Smooth muscle cell (in vitro differentiated cells): ENCODE measurements at regions not wholly inside any gene's neighbourhood (a gene's known extent, or its start where the extent isn't known, plus 50 kb on each side); places are given as distances from the start of the nearest gene placed in this dataset.

ENCODE experiments used
- DNase-seq: peaks from one replicate; lab custom pipeline; 2025; ENCODE audit not compliant: unreplicated experiment; lab: John Stamatoyannopoulos, UW
- H2AFZ ChIP-seq: fragments of 200-600 bp; sonication (generic); 2 replicates; pipeline ENCODE4 v1.6.0; 2016; ENCODE audit warnings: antibody characterized with exemption, low read depth, mild to moderate bottlenecking
- H3F3A ChIP-seq: fragments of 200-600 bp; sonication (generic); 2 replicates; pipeline ENCODE4 v1.6.0; 2017; ENCODE audit warnings: antibody characterized with exemption, low read depth
- H3K27ac ChIP-seq: fragments of 200-600 bp; sonication (generic); 2 replicates; pipeline ENCODE4 v1.5.1; 2016; ENCODE audit warnings: low read depth, mild to moderate bottlenecking
- H3K27me3 ChIP-seq: fragments of 200-600 bp; sonication (generic); 2 replicates; pipeline ENCODE4 v1.6.1; 2016; ENCODE audit warnings: low read depth, mild to moderate bottlenecking
- H3K36me3 ChIP-seq: fragments of 200-600 bp; sonication (generic); 2 replicates; pipeline ENCODE4 v1.5.1; 2016; ENCODE audit warnings: low read depth
- H3K4me1 ChIP-seq: fragments of 200-600 bp; sonication (generic); 2 replicates; pipeline ENCODE4 v1.5.1; 2016; ENCODE audit warnings: low read depth
- H3K4me2 ChIP-seq: fragments of 200-600 bp; sonication (generic); 2 replicates; pipeline ENCODE4 v1.6.0; 2016; ENCODE audit warnings: mild to moderate bottlenecking
- H3K4me3 ChIP-seq: fragments of 200-600 bp; sonication (generic); 2 replicates; pipeline ENCODE4 v1.5.1; 2016; ENCODE audit warnings: mild to moderate bottlenecking
- H3K79me2 ChIP-seq: fragments of 200-600 bp; sonication (generic); 2 replicates; pipeline ENCODE4 v1.6.0; 2016; ENCODE audit warnings: low read depth, mild to moderate bottlenecking
- H3K9ac ChIP-seq: fragments of 200-600 bp; sonication (generic); 2 replicates; pipeline ENCODE4 v1.6.0; 2016; ENCODE audit warnings: low read depth
- H3K9me3 ChIP-seq: fragments of 200-600 bp; sonication (generic); replicated peaks from 2 replicates; pipeline ENCODE4 v1.5.1; 2016; ENCODE audit warnings: low read depth
- H4K20me1 ChIP-seq: fragments of 200-600 bp; sonication (generic); 2 replicates; pipeline ENCODE4 v1.6.0; 2016; ENCODE audit warnings: low read depth
- WGBS: methylation state at CpG from one replicate; pipeline ENCODE4 v1.1.7; 2016; ENCODE audit warnings: low lambda C conversion rate; 5-methylcytosine and 5-hydroxymethylcytosine counted together
- TF ChIP-seq, protein P1 (sequence below): fragments of 200-600 bp; sonication (generic); IDR thresholded peaks from 2 replicates; pipeline ENCODE4 v1.5.1; 2017; ENCODE audit warnings: borderline replicate concordance, mild to moderate bottlenecking, antibody characterized with exemption; ENCODE audit not compliant: insufficient read depth, poor library complexity, severe bottlenecking

DNA sequence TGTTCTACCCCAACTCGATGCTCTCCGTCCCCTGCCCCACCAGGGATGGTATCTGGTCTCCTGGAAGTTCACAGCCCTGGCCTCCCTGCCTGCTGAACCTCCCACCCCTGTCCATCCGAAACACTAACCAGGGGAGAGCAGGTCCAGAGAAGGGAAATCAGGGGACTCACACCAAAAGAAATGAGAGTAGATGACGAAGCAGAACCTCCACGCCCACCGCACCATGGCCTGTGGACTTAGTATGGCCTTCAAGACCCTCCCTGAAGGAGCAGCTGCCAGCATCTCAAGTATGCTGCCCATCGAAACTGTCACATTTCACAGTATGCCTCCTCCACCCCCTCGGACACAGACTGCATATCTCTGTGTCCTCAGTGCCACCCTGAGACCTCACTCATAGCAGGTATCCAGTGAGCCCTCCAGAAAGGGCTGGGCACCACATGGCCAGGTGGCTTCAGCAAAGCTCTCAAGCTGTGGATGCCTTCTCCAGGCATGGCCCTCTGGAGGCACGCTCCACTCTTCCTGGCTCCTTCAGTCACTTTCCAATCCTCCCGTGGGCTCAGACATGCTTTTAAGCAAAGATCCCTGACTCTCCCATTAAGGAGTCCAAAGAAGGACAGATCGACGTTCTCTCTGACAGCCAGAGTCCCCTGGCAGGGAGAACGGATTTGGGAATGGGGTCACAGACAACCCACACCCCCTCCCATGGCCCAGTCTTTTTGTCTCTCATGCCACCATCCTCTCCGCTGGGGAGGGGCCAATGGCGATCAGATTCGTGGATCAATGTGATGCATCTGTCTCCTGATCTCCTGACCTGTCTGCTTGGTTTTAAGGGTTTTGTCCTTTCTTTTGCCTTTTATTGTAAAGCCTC, 158.4 kb downstream of the ANKRD60 start:
- no peaks in the 10 kb centered on the region for H3K36me3 ChIP-seq
- H3F3A ChIP-seq: no peaks in the 10 kb centered on the region
- no peak overlapping the region for H3K27ac ChIP-seq
- peaks cover 6% of the 10 kb centered on the region for H3K27me3 ChIP-seq
- H3K4me1 ChIP-seq: no peaks in the 10 kb centered on the region
- no peak overlapping the region for H2AFZ ChIP-seq
- H3K79me2 ChIP-seq: no peaks in the 10 kb centered on the region
- 93% methylated on average over 16 of the region's 16 CpGs for WGBS
- TF ChIP-seq, protein P1, sequence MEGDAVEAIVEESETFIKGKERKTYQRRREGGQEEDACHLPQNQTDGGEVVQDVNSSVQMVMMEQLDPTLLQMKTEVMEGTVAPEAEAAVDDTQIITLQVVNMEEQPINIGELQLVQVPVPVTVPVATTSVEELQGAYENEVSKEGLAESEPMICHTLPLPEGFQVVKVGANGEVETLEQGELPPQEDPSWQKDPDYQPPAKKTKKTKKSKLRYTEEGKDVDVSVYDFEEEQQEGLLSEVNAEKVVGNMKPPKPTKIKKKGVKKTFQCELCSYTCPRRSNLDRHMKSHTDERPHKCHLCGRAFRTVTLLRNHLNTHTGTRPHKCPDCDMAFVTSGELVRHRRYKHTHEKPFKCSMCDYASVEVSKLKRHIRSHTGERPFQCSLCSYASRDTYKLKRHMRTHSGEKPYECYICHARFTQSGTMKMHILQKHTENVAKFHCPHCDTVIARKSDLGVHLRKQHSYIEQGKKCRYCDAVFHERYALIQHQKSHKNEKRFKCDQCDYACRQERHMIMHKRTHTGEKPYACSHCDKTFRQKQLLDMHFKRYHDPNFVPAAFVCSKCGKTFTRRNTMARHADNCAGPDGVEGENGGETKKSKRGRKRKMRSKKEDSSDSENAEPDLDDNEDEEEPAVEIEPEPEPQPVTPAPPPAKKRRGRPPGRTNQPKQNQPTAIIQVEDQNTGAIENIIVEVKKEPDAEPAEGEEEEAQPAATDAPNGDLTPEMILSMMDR: no peak
- H3K9me3 ChIP-seq: no peaks in the 10 kb centered on the region
- DNase-seq: no peak
- H3K9ac ChIP-seq: no peak overlapping the region
- no peak overlapping the region for H3K4me2 ChIP-seq
- no peaks in the 10 kb centered on the region for H4K20me1 ChIP-seq
- H3K4me3 ChIP-seq: no peak overlapping the region

DNA sequence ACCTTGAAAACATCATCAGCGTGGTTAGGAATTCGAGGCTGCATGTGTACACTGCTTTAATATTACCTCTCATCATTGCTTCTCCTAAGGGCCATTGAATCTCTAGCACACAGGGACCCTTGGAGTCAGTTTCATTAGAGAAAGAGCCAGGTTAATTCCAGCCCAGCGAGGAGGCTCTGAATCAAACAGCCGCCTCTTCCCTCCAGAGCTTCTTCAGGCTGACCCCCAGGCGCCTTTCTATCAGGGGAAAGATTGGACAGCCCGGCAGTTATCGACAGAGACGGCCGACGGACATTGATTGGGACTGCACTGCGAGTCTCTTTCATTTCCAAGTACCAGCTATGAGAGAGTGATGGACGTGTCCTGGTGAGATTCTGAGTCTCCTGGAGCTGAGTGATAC, 159.2 kb downstream of the ANKRD60 start:
- H3K27ac ChIP-seq: no peak overlapping the region
- H4K20me1 ChIP-seq: no peaks in the 10 kb centered on the region
- no peak overlapping the region for H3K4me2 ChIP-seq
- H3K79me2 ChIP-seq: no peaks in the 10 kb centered on the region
- H3F3A ChIP-seq: no peaks in the 10 kb centered on the region
- H3K9ac ChIP-seq: no peak overlapping the region
- peaks cover 6% of the 10 kb centered on the region for H3K27me3 ChIP-seq
- WGBS: 90% methylated on average over 12 of the region's 12 CpGs
- H3K9me3 ChIP-seq: no peaks in the 10 kb centered on the region
- no peak overlapping the region for H3K4me3 ChIP-seq
- TF ChIP-seq, protein P1: no peak
- DNase-seq: no peak
- H3K36me3 ChIP-seq: no peaks in the 10 kb centered on the region
- H3K4me1 ChIP-seq: no peaks in the 10 kb centered on the region
- H2AFZ ChIP-seq: no peak overlapping the region

DNA sequence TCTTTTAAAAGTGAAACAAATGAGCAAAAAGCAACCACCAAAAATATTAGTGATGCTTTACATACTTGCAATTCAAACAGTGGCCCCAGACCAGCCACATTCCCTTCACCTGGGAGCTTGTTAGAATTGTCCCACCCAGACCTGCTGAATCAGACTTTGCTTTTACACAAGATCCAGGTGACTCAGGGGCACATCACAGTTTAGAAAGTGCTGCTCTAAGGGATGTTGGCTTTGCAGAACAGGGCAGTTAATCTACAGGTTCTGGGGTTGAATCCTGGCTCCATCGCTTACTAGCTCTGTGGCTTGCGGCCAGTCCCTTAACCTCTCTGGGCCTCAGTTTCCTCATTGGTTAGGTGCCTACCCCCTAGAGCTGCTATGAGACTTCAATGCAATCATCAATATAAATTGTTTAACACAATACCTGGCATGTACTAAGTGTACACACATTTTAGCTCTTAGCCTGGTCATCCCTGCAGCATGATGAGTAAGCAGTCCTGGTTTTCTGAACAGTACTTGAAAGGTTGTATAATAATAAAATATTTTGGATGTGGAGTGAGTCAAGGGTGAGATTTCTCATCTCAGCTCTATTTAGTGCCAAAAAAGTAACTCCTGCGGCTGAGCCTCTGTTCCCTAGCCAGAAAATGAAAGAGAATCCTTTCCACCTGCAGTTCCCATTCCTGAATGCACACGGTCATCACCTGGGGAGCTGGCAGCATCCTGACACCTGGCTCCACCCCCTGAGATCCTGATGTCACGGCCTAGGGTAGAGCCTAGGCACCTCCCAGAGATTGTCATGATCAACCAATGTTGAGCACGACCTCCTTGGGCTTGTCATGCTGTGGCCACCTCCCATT, 162.7 kb downstream of the ANKRD60 start:
- no peak overlapping the region for H3K4me3 ChIP-seq
- TF ChIP-seq, protein P1: no peak
- no peak overlapping the region for H2AFZ ChIP-seq
- no peak overlapping the region for H3K9ac ChIP-seq
- no peaks in the 10 kb centered on the region for H3K4me1 ChIP-seq
- no peak overlapping the region for H3K27ac ChIP-seq
- H3F3A ChIP-seq: no peaks in the 10 kb centered on the region
- WGBS: 67% methylated on average over 6 of the region's 6 CpGs
- no peak for DNase-seq
- H4K20me1 ChIP-seq: no peaks in the 10 kb centered on the region
- H3K27me3 ChIP-seq: peaks cover 6% of the 10 kb centered on the region
- H3K36me3 ChIP-seq: no peaks in the 10 kb centered on the region
- H3K9me3 ChIP-seq: no peaks in the 10 kb centered on the region
- H3K4me2 ChIP-seq: no peak overlapping the region
- H3K79me2 ChIP-seq: no peaks in the 10 kb centered on the region
